ENCODE measurements at regions not wholly inside any gene's neighbourhood (a gene's known extent, or its start where the extent isn't known, plus 50 kb on each side); places are given as distances from the start of the nearest gene placed in this dataset.

DNA sequence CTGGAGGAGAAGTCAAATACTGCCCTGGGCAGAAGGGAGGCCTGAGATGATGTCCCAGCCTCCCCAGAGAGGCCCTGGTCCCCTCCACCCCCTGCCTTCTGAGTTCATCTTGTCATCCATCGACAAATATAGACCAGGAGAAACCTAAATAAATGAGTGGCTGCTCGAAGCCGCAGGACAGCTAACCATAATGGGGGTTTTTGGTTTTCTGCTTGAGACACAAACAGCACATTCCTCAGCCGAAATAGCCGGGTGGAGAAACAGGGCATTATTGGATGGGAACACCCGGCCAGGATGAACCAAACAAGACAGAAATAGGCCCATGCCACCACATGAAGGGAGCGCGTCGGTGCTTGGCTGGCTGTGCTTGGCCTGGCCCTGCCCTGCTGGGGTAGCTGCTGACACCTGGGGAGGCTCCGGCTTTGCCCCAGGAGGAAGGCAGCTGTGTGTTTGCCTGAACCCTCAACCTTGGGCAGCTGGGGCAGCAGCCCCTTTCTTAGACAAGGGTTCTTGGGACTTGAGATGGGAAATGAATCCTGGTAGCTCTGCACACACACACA lies 188.1 kb downstream of the IRX5 start:
- DNase-seq (no peak), ATAC-seq (no peak)
- Mint-ChIP-seq H3K4me3 (no peak overlapping the region), H3K27ac (no peak overlapping the region), H3K9me3 (no peaks in the 10 kb centered on the region), H3K36me3 (no peaks in the 10 kb centered on the region), H3K4me1 (no peaks in the 10 kb centered on the region), H3K27me3 (ENCODE audit: low read depth in 2 of 2) (peaks cover 0 to 8% of the 10 kb centered on the region in 2 donors)
- H3K27ac ChIP-seq (ENCODE audit: low read length): no peak overlapping the region
- no peak overlapping the region for H3K4me3 ChIP-seq (ENCODE audit: low read length)
- H3K9me3 ChIP-seq (ENCODE audit: control insufficient read depth, insufficient read depth, low read length): peaks cover 2% of the 10 kb centered on the region
- H3K36me3 ChIP-seq (ENCODE audit: control insufficient read depth, insufficient read depth, low read length): no peaks in the 10 kb centered on the region
- no peaks in the 10 kb centered on the region for H3K4me1 ChIP-seq (ENCODE audit: control insufficient read depth, insufficient read depth, low read length)
- no peaks in the 10 kb centered on the region for H3K27me3 ChIP-seq (ENCODE audit: control insufficient read depth, insufficient read depth, low read length)
- intact Hi-C loops (cut with micrococcal nuclease): no loop called here
- TF ChIP-seq, protein P1, sequence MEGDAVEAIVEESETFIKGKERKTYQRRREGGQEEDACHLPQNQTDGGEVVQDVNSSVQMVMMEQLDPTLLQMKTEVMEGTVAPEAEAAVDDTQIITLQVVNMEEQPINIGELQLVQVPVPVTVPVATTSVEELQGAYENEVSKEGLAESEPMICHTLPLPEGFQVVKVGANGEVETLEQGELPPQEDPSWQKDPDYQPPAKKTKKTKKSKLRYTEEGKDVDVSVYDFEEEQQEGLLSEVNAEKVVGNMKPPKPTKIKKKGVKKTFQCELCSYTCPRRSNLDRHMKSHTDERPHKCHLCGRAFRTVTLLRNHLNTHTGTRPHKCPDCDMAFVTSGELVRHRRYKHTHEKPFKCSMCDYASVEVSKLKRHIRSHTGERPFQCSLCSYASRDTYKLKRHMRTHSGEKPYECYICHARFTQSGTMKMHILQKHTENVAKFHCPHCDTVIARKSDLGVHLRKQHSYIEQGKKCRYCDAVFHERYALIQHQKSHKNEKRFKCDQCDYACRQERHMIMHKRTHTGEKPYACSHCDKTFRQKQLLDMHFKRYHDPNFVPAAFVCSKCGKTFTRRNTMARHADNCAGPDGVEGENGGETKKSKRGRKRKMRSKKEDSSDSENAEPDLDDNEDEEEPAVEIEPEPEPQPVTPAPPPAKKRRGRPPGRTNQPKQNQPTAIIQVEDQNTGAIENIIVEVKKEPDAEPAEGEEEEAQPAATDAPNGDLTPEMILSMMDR (IDR thresholded peaks at IDR 0.05): no peak
- WGBS (ENCODE audit: insufficient coverage): 90% methylated on average over 10 of the region's 10 CpGs

DNA sequence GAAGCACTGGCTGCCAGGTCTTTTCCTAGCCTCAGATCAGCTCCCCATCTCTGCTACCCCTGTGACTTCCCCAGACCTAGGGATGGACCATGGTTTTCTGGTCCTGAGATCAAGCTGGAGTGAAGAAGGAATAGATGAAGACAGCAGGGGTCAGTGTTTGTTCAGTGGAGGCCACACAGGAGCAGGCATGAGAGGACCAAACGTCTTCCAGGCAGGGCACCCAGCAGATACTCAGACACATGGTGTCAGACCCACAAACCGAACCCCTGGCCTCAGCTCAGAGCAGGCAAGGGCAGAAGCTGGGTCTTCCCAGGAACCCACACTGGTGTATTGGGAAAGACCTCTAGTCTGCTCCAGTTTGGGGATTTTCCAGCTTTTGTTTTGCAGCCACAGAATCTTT lies 189.7 kb downstream of the IRX5 start:
- H3K36me3 Mint-ChIP-seq: no peaks in the 10 kb centered on the region
- Histone ChIP-seq H3K27ac (ENCODE audit: low read length) (no peak overlapping the region), H3K36me3 (ENCODE audit: control insufficient read depth, insufficient read depth, low read length) (no peaks in the 10 kb centered on the region), H3K4me1 (ENCODE audit: control insufficient read depth, insufficient read depth, low read length) (no peaks in the 10 kb centered on the region), H3K9me3 (ENCODE audit: control insufficient read depth, insufficient read depth, low read length) (peaks cover 2% of the 10 kb centered on the region), H3K4me3 (ENCODE audit: low read length) (no peak overlapping the region), H3K27me3 (ENCODE audit: control insufficient read depth, insufficient read depth, low read length) (no peaks in the 10 kb centered on the region)
- intact Hi-C loops (cut with micrococcal nuclease): no loop called here
- ATAC-seq: no peak
- no peak overlapping the region for H3K4me3 Mint-ChIP-seq
- H3K27ac Mint-ChIP-seq: no peak overlapping the region
- peaks cover 3 to 8% of the 10 kb centered on the region in 2 donors for H3K27me3 Mint-ChIP-seq (ENCODE audit: low read depth in 2 of 2)
- TF ChIP-seq, protein P1 (IDR thresholded peaks at IDR 0.05): no peak
- H3K9me3 Mint-ChIP-seq: peaks cover 0 to 2% of the 10 kb centered on the region in 2 donors
- no peaks in the 10 kb centered on the region for H3K4me1 Mint-ChIP-seq
- DNase-seq: no peak
- WGBS (ENCODE audit: insufficient coverage): 29% methylated on average over 2 of the region's 2 CpGs

DNA sequence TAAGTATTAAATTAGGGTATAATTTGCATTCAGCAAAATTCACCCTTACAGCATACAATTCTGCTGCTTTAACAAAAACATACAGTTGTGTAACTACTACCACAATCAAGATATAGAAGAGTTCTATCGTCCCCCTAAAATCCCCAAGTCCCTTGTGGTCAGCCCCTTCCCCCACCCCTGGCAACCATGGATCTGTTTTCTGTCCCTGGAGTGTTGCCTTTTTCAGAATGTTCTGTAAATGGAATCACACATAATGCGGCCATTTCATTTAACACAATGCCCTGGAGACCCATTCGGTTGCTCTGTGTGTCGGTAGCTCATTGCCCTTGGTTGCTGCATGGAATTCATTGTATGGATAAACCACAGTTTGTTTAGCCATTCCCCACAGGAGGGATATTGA lies 190.2 kb downstream of the IRX5 start:
- ATAC-seq (no peak), DNase-seq (no peak)
- H3K9me3 ChIP-seq (ENCODE audit: control insufficient read depth, insufficient read depth, low read length): peaks cover 2% of the 10 kb centered on the region
- H3K4me3 ChIP-seq (ENCODE audit: low read length): no peak overlapping the region
- Mint-ChIP-seq H3K27me3 (ENCODE audit: low read depth in 2 of 2) (peaks cover 3 to 8% of the 10 kb centered on the region in 2 donors), H3K36me3 (no peaks in the 10 kb centered on the region), H3K4me1 (no peaks in the 10 kb centered on the region), H3K27ac (no peak overlapping the region), H3K9me3 (peaks cover 0 to 2% of the 10 kb centered on the region in 2 donors), H3K4me3 (no peak overlapping the region)
- no peaks in the 10 kb centered on the region for H3K4me1 ChIP-seq (ENCODE audit: control insufficient read depth, insufficient read depth, low read length)
- TF ChIP-seq, protein P1 (IDR thresholded peaks at IDR 0.05): no peak
- H3K36me3 ChIP-seq (ENCODE audit: control insufficient read depth, insufficient read depth, low read length): no peaks in the 10 kb centered on the region
- no peaks in the 10 kb centered on the region for H3K27me3 ChIP-seq (ENCODE audit: control insufficient read depth, insufficient read depth, low read length)
- intact Hi-C loops (cut with micrococcal nuclease): no loop called here
- H3K27ac ChIP-seq (ENCODE audit: low read length): no peak overlapping the region
- 69% methylated on average over 4 of the region's 4 CpGs for WGBS (ENCODE audit: insufficient coverage)

DNA sequence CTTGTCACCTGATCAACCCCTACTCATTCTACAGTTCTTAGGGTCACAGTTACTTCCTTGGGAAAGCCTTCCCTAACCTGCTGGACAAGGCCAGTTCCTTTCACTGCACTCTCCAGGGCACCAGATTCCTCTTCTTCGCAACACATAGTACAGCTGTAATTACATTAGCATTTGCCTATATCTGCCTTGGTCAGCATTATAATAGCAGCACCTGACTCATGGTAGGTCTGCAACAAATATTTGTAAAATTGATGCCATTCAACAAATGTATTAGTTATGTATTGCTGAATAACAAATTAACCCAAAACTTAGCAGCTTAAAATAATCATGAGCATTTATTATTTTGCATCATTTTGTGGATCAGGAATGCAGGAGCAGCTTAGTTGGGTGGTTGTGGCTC lies 193.0 kb downstream of the IRX5 start:
- Mint-ChIP-seq H3K4me1 (no peaks in the 10 kb centered on the region), H3K36me3 (no peaks in the 10 kb centered on the region), H3K9me3 (peaks cover 2 to 3% of the 10 kb centered on the region in 2 donors), H3K27me3 (ENCODE audit: low read depth in 2 of 2) (peaks cover 6 to 8% of the 10 kb centered on the region in 2 donors), H3K27ac (no peak overlapping the region), H3K4me3 (no peak overlapping the region)
- H3K9me3 ChIP-seq (ENCODE audit: control insufficient read depth, insufficient read depth, low read length): peaks cover 2% of the 10 kb centered on the region
- H3K27ac ChIP-seq (ENCODE audit: low read length): no peak overlapping the region
- H3K4me3 ChIP-seq (ENCODE audit: low read length): no peak overlapping the region
- DNase-seq: no peak
- H3K36me3 ChIP-seq (ENCODE audit: control insufficient read depth, insufficient read depth, low read length): no peaks in the 10 kb centered on the region
- no peaks in the 10 kb centered on the region for H3K27me3 ChIP-seq (ENCODE audit: control insufficient read depth, insufficient read depth, low read length)
- no peaks in the 10 kb centered on the region for H3K4me1 ChIP-seq (ENCODE audit: control insufficient read depth, insufficient read depth, low read length)
- ATAC-seq: no peak
- intact Hi-C loops (cut with micrococcal nuclease): no loop called here
- TF ChIP-seq, protein P1 (IDR thresholded peaks at IDR 0.05): no peak
- WGBS (ENCODE audit: insufficient coverage): 91% methylated on average over 1 of the region's 1 CpG
